NCI-H1436 treated with DMSO at 0.1 percent for 48 hours (cell line): ENCODE measurements at regions not wholly inside any gene's neighbourhood (a gene's known extent, or its start where the extent isn't known, plus 50 kb on each side); places are given as distances from the start of the nearest gene placed in this dataset.
"Not testable (repeated sequence)": the region's sequence is repeated elsewhere in the genome, so short reads cannot be mapped to it uniquely, and the experiment has no call there.

Source experiments
- DNase-seq: peaks from one replicate; lab custom pipeline; 2025; lab: John Stamatoyannopoulos, UW

DNA sequence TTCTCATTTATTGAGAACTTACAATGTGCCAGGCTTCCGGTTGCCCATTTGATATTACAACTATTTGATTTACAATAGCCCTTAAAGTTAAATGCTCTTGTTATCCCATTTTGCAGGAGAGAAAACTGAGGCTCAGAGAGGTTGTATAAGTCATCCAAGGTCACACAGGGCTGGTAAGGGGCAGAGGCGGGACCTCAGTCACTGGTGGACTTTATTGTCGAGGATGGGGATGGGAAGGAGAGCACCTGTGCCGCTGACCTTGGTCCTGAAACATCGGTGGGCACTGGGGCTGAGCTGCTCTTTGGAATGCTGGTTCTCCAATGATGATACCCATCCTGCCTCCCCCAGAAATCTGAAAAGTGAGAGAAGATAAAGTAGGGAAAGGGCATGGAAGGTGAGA lies 265.4 kb downstream of the MIAT start:
- DNase-seq = no peak

DNA sequence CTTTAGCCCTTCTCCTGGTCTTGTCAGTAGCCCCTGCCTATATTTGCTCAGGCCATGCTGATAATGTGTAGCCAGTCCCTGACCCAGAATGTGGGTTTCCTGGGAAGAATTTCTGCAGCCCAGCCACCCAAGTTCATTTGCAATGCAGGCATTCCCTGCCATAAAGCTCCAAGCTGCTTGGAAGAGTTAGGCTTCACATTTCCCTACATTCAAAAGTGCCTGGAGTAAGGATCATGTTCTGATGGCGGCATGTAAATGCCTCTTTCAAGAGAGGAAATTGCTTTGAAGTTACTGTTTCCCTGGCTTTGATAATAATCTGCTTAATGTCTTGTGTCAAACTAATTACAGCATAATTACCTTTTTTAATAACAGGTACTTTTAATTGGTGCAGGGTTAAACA lies 266.1 kb downstream of the MIAT start:
- no peak for DNase-seq

DNA sequence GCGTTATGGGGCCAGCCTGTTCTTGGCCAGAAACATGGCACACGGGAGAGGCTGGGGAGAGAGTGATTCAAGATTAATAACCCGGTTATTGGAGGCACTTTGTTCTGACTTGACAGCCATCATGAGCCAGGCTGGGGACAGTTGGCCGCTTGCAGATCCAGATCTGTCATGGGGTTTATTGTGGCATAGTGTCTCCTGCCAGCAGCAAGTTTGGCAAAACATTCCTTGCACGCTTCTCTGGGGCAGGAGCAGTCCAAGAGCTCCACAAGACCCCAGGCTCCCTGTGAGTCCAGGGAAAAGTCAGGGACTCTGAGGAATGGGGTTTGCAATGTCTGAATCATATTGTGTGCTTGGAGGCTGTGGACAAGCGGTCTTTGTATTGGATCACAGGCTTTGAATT lies 270.4 kb downstream of the MIAT start:
- DNase-seq = no peak

DNA sequence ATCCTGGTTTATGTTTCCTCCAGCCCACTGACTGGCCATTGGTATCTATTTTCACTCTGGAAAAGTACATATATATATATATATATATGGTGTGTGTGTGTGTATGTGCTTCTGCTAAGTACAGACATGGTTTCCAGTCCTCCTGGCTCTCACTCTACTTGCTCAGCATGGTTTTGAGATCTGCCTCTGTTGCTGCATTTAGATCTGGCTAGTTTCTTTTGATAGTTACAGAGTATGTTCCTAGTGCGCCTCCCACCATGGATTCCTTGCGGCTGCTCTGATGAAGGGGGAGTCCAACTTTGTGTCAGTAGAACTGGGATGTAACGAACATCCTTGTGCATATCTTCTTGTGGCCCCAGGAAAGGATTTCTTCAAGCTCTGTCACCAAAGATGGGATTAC lies 274.1 kb downstream of the MIAT start:
- DNase-seq = no peak

DNA sequence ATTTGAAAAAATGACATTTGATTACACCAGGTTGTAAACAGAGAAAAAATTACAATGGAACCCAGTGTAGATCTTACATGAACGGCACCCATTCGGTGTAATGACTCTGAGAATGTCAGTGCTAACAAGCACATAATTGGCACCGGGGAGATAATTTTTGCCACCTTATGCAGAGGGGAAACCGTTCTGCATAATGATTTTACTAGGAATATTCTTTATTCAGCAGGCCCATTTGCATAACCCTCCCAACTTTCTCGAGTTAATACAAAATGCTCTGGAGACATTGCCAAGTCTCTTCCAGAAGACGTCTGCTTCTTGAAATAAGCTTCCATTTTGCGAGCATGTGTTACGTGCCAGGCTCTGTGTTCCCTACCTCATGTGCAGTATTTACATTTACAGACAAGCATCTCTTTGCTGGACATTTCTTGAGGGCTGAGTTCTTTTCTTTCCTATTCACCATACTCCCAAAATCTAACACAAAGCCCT lies 275.8 kb downstream of the MIAT start:
- no peak for DNase-seq

DNA sequence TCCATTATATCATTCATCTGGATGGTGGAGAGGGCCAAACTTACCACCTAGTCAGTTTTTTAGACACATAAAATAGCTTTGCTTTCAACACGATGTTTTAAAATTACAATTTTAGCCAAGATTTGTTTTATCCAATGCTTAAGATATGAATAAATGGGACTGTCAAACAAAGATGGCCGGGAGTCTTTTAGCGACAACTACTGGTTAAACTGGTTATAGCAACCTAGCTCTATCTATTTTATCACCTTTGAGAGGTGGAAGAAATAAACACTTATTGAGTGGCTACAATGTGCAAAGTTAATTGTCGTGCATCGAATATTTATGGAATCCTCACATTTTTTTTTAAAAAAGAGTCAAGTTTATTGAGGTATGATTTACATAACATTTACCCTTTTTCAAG lies 279.8 kb downstream of the MIAT start:
- DNase-seq = no peak

DNA sequence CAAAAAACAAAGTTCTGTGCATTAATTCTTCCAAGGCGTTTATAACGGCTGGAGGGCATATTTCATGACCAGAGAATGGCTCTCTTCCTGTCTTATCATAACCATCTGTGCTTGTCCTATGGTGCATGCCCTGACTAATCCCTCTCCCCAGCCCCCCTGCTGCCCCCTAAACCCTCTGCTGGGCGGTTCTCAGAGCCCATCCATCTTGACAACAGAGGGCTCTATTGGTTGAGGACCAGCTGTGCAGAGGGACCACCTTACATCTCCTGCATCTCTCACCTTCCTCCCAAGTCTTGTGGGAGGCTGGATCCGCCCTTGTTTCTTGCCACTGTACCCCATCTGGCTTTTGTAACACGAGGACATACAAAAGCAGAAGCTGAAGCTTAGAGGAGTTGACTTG lies 282.1 kb downstream of the MIAT start:
- DNase-seq = no peak

DNA sequence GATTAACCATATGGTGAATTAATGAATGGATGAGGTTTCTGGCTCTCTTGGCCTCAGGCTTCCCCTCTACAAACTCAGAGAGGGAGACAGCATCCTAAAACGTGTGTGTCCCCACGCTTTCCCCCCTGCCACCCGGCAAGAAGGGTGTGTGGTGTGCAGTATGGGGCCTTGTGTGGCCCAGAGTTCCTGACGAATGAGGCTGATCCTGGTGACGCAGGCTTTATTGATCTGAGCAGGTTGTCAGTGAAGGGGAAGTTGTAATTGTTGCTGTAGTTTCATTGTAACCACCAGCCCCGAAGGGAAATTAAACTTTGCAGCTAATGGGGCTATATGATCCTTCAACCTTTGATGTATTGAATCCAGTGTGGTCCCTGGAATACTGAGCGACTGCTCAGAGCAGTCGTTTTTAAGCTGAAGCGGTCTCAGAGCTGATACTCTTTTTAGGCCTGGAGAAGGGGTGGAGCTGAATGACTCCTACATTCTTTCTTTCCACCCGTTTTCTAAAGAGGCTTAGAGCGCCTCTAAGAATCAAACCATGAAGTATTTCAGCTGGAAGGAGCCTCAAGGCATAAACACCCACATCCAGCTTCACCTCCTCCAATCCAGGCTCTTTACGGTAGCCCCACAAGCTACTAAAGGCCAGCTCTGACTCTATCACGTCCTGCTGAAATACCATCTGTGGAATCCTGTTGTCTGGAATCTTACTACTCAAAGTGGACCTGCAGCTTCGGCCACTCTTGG lies 284.7 kb downstream of the MIAT start:
- no peak for DNase-seq

DNA sequence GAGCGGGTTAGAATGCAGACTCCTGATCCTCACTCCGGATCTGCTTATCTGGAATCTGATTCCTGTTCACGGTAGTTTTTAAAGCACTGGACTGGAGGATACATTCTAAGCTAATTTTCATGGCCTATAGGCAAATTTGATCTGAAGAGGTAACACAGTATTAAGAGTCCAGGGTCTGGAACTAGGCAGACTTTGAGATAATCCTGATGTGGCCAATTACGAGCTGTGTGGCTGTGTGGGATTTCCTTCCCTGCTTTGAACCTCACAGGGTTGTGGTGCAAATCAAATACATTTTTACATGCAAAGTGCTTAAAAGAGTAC lies 285.2 kb downstream of the MIAT start:
- no peak for DNase-seq

DNA sequence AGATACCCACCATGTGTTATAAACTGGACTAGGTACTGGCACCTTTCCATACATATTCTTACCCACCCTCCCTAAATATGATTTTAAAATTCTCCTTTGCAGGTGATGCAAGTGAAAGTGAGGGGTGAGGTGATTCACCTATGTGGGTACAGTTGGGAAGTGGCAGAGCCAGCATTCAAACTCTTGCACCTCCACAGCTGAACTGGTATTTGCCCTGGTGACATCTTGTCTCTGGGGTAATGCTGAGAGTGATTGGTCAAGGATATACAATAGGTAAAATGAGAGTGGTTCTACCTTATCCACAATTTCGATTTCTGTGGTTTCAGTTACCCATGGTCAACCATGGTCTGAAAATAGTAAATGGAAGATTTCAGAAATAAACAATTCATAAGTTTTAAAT lies 288.2 kb downstream of the MIAT start:
- DNase-seq = no peak

DNA sequence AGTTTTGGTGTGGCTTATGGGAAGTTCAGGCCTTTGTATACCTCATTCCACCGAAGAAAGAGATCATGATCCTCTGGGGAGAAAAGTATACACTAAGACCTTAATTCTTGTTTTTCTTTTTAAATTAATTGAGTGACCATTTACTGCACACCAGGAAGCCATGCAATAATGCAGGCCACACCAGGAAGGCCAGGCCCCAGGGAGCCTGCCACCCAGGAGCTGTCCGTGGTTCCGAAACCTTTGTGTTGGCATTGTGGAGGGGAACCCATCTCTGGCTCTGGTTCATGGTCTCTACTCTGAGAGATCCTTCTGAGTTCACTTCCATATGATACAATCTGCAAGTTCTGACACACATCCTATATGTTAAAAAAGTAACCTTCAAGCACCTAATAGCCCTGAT lies 291.8 kb downstream of the MIAT start:
- no peak for DNase-seq

DNA sequence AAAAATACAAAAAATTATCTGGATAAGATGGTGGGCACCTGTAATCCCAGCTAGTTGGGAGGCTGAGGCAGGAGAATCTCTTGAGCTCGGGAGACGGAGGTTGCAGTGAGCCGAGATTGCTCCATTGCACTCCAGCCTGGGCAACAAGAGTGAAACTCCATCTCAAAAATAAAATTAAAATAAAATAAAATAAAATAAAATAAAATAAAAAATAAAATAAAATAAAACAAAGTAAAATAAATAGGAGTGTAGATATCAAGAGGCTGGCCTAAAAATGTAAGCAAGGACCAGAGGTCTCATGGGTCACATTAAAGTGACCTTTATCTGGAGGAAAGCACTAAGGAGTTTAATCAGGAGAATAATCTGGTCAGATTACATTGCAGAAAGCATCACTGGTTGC lies 293.8 kb downstream of the MIAT start:
- DNase-seq = not testable (repeated sequence)

DNA sequence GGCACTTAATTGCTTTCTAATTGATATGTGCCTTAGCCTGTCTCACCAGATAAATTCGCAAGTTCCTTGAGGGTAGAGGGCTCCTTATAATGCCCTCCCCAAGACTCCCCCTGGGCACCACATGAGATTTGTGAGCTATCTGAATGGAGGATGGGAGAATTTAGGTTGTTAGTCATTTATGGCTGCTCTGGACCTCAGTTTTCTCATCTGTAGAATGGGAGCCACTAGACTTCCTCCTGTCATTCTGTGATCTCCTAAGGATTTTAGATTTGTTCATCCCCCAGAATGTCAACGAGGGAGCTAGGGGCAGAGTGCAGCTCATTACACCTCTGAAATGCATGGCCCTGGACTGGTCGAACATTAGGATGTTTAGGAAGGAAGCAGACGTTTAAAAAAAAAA lies 294.6 kb downstream of the MIAT start:
- no peak for DNase-seq

DNA sequence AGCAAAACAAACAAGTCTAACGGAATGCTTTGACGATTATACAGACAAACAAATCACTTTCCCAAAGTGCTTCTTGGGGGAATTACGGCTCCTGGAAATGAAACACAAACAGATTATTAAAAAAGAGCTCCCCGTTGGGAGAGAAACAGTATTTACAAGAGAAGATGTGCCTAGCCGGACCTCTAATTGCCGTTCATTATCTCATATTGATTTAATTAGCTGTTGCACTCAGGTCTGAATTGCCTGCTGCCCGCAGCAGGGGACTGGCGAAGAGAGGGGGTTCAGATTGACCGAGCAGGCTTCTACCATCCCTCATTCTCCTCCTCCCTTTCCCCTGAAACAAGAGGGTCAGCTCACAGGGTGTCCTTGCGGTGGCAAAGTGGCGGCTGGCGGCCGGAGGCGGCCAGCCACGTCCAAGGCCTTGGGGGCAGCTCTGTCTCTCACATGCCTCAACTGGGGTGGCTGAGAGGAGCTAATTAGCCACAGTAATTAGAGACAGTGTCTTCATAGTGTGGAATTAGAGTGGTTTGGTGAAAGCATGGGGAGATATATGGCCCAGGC lies 295.1 kb downstream of the MIAT start:
- DNase-seq = no peak

DNA sequence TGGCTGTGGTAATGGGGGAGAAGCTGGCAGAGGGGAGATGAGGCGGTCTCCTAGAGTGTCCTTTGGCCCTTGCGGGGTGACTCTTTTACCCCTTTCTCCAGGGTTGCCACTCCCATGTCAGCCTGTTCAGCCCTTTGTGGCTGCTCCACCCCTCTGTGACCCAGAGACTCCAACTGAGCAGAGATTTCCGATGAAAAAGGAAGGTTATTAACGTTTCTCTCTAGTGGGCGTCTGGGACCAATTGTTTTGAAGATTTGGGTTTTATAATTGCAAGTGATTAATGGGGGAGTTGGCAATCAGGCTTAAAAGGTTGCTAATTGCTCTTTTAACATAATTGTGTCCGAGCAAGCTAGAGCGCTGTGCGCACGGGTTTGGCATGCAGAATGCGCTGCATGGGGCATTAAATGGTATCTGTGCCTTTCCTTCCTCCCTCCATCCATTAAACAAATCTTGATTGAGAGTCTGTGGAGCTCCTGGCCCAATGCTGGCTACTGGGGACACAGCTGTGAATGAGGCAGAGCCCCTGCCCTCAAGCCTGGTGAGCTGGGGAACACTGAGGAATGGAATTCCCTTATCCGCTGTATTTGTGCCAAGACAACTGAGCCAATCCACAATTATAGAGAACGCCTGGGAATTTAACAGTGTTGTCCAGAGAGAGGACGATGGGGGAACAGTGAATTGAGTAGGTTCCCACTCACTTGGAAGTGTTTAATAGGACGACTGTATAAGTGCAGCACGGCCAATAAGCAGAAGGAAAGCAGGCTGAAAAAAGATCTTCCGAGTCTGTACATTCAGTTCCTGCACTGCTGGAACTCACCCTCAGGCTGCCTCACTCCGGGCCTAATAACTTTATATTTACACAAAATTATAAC lies 295.9 kb downstream of the MIAT start:
- no peak for DNase-seq

DNA sequence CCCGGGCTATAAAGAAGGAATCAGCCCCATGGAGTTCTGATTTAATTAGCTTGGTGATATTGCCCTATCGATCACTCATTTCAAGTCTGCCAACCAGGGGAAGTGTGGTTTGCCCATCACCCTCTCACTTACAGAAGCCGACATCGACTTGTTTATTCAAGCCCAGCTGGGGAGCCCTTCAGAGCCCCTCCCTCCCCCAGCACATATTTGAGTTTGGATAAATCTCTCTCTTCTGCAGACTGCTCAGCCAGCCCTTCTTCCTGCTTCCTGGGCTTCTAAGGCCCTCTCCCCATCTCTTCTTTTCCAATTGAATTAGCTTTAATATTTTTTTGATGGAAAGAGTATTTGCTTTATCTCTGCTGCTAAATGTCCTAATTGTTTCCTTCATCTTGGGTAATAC lies 299.0 kb downstream of the MIAT start:
- no peak for DNase-seq

DNA sequence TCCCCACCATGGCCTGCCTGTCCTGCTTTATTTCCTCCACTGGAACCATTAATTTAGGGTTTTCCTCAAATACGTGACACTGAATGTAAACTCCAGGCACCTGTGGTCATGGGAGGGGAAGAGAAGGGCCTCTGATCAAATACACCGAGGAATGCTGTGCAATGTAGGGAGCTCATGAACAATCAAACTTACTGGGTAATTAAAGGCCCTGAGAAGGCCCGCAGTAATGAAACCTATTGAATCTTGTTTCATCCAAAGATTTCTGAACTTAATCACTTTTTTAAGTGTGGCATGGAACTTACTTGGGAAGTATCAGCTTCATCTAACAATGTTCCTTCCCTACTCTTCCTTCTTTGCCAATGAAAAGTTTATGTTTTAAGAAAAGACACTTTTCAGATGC lies 299.8 kb downstream of the MIAT start:
- DNase-seq = no peak

DNA sequence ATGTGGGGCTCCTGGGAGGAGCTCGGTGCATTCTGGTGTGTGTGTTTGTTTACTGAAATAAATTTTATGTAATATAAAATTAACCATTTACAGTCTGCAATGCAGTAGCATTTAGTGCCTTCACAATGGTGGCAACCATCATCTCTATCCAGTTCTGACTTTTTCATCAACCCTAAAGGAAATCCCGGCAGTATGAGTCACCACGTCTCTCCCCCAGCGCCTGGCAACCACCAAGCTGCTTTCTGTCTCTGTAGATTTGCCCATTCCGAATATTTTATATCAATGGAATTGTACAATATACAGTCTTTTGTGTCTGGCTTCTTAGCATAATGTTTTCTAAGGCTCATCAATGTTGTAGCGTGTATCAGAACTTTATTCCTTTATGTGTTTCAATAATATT lies 300.5 kb downstream of the MIAT start:
- DNase-seq = no peak

DNA sequence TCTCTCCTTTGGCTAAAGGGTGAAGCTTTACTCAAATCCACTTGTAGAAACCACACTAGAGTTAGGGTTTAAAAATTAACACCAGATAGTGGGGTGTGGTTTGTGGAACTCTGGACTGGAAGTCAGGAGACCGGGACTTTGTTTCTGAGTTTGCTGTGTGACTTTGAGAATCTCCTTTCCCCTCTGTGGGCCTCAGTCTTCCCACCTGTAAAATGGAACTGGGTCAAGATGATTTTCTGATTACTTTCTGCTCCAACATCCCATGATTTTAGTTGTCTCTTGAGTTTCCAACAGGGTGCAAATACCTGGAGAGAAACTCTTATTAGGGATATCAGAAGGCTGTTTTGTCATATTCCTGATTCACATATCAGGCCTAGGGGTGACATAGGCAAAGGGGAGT lies 301.0 kb downstream of the MIAT start:
- DNase-seq = no peak

DNA sequence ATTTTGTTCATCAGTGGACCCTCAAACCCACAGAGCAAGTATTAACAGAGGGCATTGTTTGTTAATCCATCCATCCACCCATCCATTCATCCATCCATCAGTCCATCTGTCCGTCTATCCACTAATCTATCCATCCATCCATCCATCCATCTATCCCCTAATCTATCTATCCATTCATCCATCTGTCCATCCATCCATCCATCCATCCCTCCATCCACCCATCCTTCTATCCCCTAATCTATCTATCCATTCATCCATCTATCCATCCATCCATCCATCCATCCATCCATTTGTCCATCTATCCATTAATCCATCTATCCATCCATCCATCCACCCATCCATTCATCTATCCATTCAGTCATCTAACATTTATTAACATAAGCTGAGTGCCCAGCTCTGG lies 307.3 kb downstream of the MIAT start:
- no peak for DNase-seq

DNA sequence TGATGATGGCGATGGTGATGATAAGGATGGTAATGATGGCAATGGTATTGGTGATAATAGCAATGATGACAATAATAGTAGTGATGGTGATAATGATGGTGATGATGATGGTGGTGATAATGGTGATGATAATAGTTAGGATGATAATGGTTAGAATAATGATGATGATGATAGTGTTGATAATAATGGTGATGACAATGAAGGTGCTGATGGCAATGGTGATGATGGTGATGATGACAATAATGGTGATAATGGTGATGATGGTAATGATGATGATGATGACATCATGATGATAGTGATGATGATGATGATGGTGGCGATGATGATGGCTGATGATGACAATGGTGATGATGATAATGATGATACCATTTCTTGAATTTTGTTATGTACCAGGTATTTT lies 309.9 kb downstream of the MIAT start:
- DNase-seq = no peak

DNA sequence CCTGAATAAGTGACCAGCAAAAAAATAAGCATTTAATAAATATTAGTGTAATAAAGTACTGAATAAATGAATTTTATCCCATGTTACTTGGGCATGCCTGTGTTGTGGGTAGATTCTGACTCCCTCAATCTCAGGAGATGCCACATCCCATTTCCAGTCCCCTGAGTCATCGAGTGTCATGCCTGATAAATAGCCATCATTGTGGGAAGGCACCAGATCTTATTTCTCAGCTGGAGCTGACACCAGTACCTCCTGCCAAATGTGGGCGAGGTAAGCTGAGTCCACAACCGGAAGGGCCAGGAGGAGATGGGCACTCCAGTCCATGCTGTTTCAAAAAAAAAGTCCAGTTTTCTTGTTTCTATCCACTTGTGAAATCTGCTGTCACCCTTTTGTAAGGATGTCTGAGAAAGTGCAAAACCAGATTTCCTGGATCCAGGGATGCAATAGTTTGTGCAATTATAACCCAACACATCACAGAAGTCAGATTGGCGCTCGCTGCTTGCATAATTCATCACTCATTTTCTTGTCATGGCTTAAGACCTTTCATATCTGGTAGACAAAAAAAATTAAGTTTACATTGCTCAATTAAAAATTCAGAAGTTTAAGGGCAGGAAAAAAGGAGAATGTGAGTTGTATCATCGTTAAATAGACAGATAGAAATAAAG lies 311.6 kb downstream of the MIAT start:
- no peak for DNase-seq
